ENCODE measurements at regions not wholly inside any gene's neighbourhood (a gene's known extent, or its start where the extent isn't known, plus 50 kb on each side); places are given as distances from the start of the nearest gene placed in this dataset.

DNA sequence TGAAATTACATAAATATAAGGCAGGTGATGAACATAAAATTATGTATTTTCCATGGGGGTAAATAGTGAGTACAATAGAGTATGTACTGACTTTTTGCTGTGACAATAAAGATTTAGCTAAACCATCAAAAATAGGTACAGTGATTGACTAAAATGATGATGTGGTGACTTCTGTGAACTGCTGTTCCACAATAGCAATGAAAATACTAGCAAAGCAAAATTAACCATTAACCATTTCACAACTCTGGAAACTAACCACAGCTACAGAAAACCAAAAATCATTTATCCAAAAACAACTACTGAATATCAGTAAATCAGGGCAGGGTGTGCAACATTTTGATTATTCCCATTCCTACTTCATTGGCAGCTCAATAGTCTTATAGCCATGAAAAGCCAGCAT is 161.4 kb upstream of the GYPC start:
- Mint-ChIP-seq H3K4me1 (ENCODE audit: unreplicated experiment) (no peaks in the 10 kb centered on the region), H3K27me3 (ENCODE audit: unreplicated experiment) (peaks cover 9% of the 10 kb centered on the region), H3K27ac (ENCODE audit: unreplicated experiment) (no peak overlapping the region), H3K9me3 (ENCODE audit: unreplicated experiment) (peaks cover 10% of the 10 kb centered on the region), H3K4me3 (ENCODE audit: unreplicated experiment) (no peak overlapping the region), H3K36me3 (ENCODE audit: unreplicated experiment) (no peaks in the 10 kb centered on the region)
- TF ChIP-seq, protein P1, sequence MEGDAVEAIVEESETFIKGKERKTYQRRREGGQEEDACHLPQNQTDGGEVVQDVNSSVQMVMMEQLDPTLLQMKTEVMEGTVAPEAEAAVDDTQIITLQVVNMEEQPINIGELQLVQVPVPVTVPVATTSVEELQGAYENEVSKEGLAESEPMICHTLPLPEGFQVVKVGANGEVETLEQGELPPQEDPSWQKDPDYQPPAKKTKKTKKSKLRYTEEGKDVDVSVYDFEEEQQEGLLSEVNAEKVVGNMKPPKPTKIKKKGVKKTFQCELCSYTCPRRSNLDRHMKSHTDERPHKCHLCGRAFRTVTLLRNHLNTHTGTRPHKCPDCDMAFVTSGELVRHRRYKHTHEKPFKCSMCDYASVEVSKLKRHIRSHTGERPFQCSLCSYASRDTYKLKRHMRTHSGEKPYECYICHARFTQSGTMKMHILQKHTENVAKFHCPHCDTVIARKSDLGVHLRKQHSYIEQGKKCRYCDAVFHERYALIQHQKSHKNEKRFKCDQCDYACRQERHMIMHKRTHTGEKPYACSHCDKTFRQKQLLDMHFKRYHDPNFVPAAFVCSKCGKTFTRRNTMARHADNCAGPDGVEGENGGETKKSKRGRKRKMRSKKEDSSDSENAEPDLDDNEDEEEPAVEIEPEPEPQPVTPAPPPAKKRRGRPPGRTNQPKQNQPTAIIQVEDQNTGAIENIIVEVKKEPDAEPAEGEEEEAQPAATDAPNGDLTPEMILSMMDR (IDR thresholded peaks at IDR 0.05), result no peak
- DNase-seq (ENCODE audit: extremely low spot score, unreplicated experiment), result no peak

DNA sequence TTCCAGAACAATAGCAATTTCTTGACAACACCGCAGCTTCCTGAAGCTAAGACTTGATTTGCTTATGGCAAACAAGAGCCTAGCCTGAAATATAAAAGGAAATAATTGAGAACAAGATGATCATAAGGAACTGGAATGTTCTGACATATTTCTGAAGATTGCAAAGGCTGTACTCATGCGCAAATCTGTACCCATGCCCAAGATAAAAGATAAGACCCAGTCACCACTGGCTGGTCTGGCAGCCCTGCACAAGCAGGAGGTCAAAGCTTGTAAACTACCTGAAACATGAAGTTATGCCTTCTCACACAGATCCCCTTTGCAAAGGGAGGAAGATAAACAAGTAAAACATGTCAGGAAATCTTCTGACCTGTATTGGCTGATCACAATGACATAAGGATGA is 160.8 kb upstream of the GYPC start:
- DNase-seq (ENCODE audit: extremely low spot score, unreplicated experiment), result no peak
- H3K27ac Mint-ChIP-seq (ENCODE audit: unreplicated experiment), result no peak overlapping the region
- H3K9me3 Mint-ChIP-seq (ENCODE audit: unreplicated experiment), result peaks cover 10% of the 10 kb centered on the region
- no peak overlapping the region for H3K4me3 Mint-ChIP-seq (ENCODE audit: unreplicated experiment)
- H3K4me1 Mint-ChIP-seq (ENCODE audit: unreplicated experiment), result no peaks in the 10 kb centered on the region
- H3K36me3 Mint-ChIP-seq (ENCODE audit: unreplicated experiment), result no peaks in the 10 kb centered on the region
- TF ChIP-seq, protein P1 (IDR thresholded peaks at IDR 0.05), result no peak
- H3K27me3 Mint-ChIP-seq (ENCODE audit: unreplicated experiment), result peaks cover 9% of the 10 kb centered on the region

DNA sequence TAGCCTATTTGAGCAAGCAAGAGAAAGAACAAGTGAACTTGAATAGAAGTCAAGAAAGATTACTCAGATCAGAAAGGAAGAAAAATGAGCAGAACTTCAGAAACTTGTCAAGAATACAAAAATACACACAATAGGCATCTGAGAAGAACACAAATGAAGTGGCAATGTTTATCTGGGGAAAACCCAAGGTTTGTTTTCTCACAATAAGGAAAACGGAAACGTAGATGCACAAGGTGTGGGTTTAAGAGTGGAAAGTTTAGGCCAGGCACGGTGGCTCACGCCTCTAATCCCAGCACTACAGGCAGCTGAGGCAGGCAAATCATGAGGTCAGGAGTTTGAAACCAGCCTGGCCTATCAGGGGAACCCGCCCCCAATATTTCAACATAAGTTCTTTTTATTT is 159.5 kb upstream of the GYPC start:
- H3K9me3 Mint-ChIP-seq (ENCODE audit: unreplicated experiment), result peaks cover 10% of the 10 kb centered on the region
- H3K36me3 Mint-ChIP-seq (ENCODE audit: unreplicated experiment), result no peaks in the 10 kb centered on the region
- H3K27me3 Mint-ChIP-seq (ENCODE audit: unreplicated experiment), result peaks cover 8% of the 10 kb centered on the region
- H3K27ac Mint-ChIP-seq (ENCODE audit: unreplicated experiment), result no peak overlapping the region
- TF ChIP-seq, protein P1 (IDR thresholded peaks at IDR 0.05), result no peak
- H3K4me1 Mint-ChIP-seq (ENCODE audit: unreplicated experiment), result no peaks in the 10 kb centered on the region
- DNase-seq (ENCODE audit: extremely low spot score, unreplicated experiment), result no peak
- H3K4me3 Mint-ChIP-seq (ENCODE audit: unreplicated experiment), result no peak overlapping the region

DNA sequence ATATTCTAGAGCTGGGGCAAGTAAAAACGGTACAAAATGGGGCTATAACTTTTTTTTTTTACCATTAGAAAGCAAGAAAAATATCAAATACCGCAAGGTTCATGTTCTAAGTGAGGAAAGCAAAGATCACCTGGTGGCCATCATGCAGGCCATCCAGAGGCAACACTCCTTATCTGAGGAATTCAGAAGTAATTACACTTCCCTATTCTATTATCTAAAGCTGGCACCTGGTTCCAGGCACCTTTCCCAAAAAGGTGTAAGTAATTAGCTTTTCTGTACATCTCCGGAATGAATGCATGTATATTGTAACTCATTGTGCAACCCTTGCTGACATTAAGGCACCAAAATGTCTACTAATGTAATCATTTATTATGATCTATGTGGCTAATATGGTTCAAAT is 152.5 kb upstream of the GYPC start:
- DNase-seq (ENCODE audit: extremely low spot score, unreplicated experiment), result no peak
- Mint-ChIP-seq H3K4me3 (ENCODE audit: unreplicated experiment) (no peak overlapping the region), H3K27me3 (ENCODE audit: unreplicated experiment) (peaks cover 23% of the 10 kb centered on the region), H3K4me1 (ENCODE audit: unreplicated experiment) (peaks cover 6% of the 10 kb centered on the region), H3K27ac (ENCODE audit: unreplicated experiment) (no peak overlapping the region), H3K9me3 (ENCODE audit: unreplicated experiment) (no peaks in the 10 kb centered on the region), H3K36me3 (ENCODE audit: unreplicated experiment) (no peaks in the 10 kb centered on the region)
- TF ChIP-seq, protein P1 (IDR thresholded peaks at IDR 0.05), result no peak

GRCh38 chr2:126504949-126505348 is 151.0 kb upstream of the GYPC start:
- no peak for DNase-seq (ENCODE audit: extremely low spot score, unreplicated experiment)
- Mint-ChIP-seq H3K27me3 (ENCODE audit: unreplicated experiment) (peaks cover 19% of the 10 kb centered on the region), H3K4me1 (ENCODE audit: unreplicated experiment) (peaks cover 6% of the 10 kb centered on the region), H3K36me3 (ENCODE audit: unreplicated experiment) (no peaks in the 10 kb centered on the region), H3K9me3 (ENCODE audit: unreplicated experiment) (no peaks in the 10 kb centered on the region), H3K27ac (ENCODE audit: unreplicated experiment) (no peak overlapping the region), H3K4me3 (ENCODE audit: unreplicated experiment) (no peak overlapping the region)
- TF ChIP-seq, protein P1 (IDR thresholded peaks at IDR 0.05), result no peak

Data from osteocyte (in vitro differentiated cells).